Peyer's patch (tissue), 4 donors: ENCODE measurements at regions not wholly inside any gene's neighbourhood (a gene's known extent, or its start where the extent isn't known, plus 50 kb on each side); places are given as distances from the start of the nearest gene placed in this dataset.

Experiments
- DNase-seq, 3 donors: peaks; one replicate each; pipeline ENCODE4 v3.0.0-alpha.2; 2017 to 2019
- H3K27ac ChIP-seq, 4 donors: fragments of 200-600 bp; sonication (generic); one replicate each; pipeline ENCODE4 v1.5.1; 2016 to 2019
- H3K27me3 ChIP-seq, 2 donors: fragments of 200-600 bp; sonication (generic); one replicate each; pipeline ENCODE4 v1.5.1; 2019
- H3K36me3 ChIP-seq, 3 donors: fragments of 200-600 bp; sonication (generic); one replicate each; pipeline ENCODE4 v1.5.1; 2016 to 2019
- H3K4me1 ChIP-seq, 4 donors: fragments of 200-600 bp; sonication (generic); one replicate each; pipeline ENCODE4 v1.5.1; 2016 to 2019
- H3K4me3 ChIP-seq, 4 donors: fragments of 200-600 bp; sonication (generic); 1 replicate in 3 of 4; 2 replicates in 1 of 4; pipeline ENCODE4 v1.5.1; 2016 to 2019; ENCODE audit warnings: mild to moderate bottlenecking in 1 of 4
- H3K9me3 ChIP-seq, 4 donors: fragments of 200-600 bp; sonication (generic); one replicate each; pipeline ENCODE4 v1.5.1; 2016 to 2019; ENCODE audit warnings: mild to moderate bottlenecking in 1 of 4
- CTCF ChIP-seq, 6 experiments: fragments of 450-650 bp in 4 of 6; fragments of 200-600 bp in 2 of 6; sonication (generic) in 1 of 6; IDR thresholded peaks; one replicate each; pipeline ENCODE4 v1.5.1; 2017 to 2019; ENCODE audit warnings: antibody characterized with exemption in 6 of 6, mild to moderate bottlenecking in 3 of 6, moderate library complexity in 1 of 6
- POLR2A ChIP-seq, 2 donors: fragments of 450-650 bp; IDR thresholded peaks; one replicate each; pipeline ENCODE4 v1.5.1; 2017; ENCODE audit warnings: antibody characterized with exemption in 2 of 2, mild to moderate bottlenecking in 2 of 2, moderate library complexity in 2 of 2

- TF ChIP-seq POLR2A (IDR thresholded peaks at IDR 0.05) (no peak), CTCF (IDR thresholded peaks at IDR 0.05) (no peak)
- no peak for DNase-seq
- Histone ChIP-seq H3K9me3 (no peaks in the 10 kb centered on the region), H3K27ac (no peak overlapping the region), H3K4me1 (no peaks in the 10 kb centered on the region), H3K4me3 (no peak overlapping the region), H3K36me3 (no peaks in the 10 kb centered on the region), H3K27me3 (no peaks in the 10 kb centered on the region)
Measured at GRCh38 chr6:48188158-48188557, 77.2 kb upstream of the PTCHD4 start.

- Histone ChIP-seq H3K9me3 (no peaks in the 10 kb centered on the region), H3K4me3 (no peak overlapping the region), H3K4me1 (no peaks in the 10 kb centered on the region), H3K27ac (no peak overlapping the region), H3K27me3 (no peaks in the 10 kb centered on the region), H3K36me3 (no peaks in the 10 kb centered on the region)
- DNase-seq: no peak
- no peak for TF ChIP-seq POLR2A (IDR thresholded peaks at IDR 0.05)
- no peak for TF ChIP-seq CTCF (IDR thresholded peaks at IDR 0.05)
Measured at GRCh38 chr6:48186746-48187145, 75.7 kb upstream of the PTCHD4 start.

- H3K9me3 ChIP-seq: no peaks in the 10 kb centered on the region
Measured at GRCh38 chr6:48184648-48185047, 73.7 kb upstream of the PTCHD4 start.

GRCh38 chr6:48183811-48184605 lies 73.0 kb upstream of the PTCHD4 start:
- H3K27ac ChIP-seq: no peak overlapping the region
- H3K4me1 ChIP-seq: no peaks in the 10 kb centered on the region
- no peaks in the 10 kb centered on the region for H3K9me3 ChIP-seq
- TF ChIP-seq CTCF (IDR thresholded peaks at IDR 0.05): no peak
- TF ChIP-seq POLR2A (IDR thresholded peaks at IDR 0.05): no peak
- no peaks in the 10 kb centered on the region for H3K36me3 ChIP-seq
- no peak overlapping the region for H3K4me3 ChIP-seq
- H3K27me3 ChIP-seq: no peaks in the 10 kb centered on the region
- DNase-seq: no peak

More at GRCh38 chr6:48184648-48185047, 73.7 kb upstream of the PTCHD4 start:
- Histone ChIP-seq H3K27ac (no peak overlapping the region), H3K27me3 (no peaks in the 10 kb centered on the region), H3K4me1 (no peaks in the 10 kb centered on the region), H3K4me3 (no peak overlapping the region), H3K36me3 (no peaks in the 10 kb centered on the region)
- TF ChIP-seq POLR2A (IDR thresholded peaks at IDR 0.05) (no peak), CTCF (IDR thresholded peaks at IDR 0.05) (no peak)
- no peak for DNase-seq

GRCh38 chr6:48183178-48183577 lies 72.2 kb upstream of the PTCHD4 start:
- DNase-seq: no peak
- Histone ChIP-seq H3K4me1 (no peaks in the 10 kb centered on the region), H3K4me3 (no peak overlapping the region), H3K27ac (no peak overlapping the region), H3K9me3 (no peaks in the 10 kb centered on the region), H3K27me3 (no peaks in the 10 kb centered on the region), H3K36me3 (no peaks in the 10 kb centered on the region)
- no peak for TF ChIP-seq POLR2A (IDR thresholded peaks at IDR 0.05)
- TF ChIP-seq CTCF (IDR thresholded peaks at IDR 0.05): no peak
